ENCODE measurements at regions not wholly inside any gene's neighbourhood (a gene's known extent, or its start where the extent isn't known, plus 50 kb on each side); places are given as distances from the start of the nearest gene placed in this dataset.

GRCh38 chr1:228882771-228883450 lies 147.6 kb downstream of the RHOU start:
- in situ Hi-C loops (cut with HindIII; ENCODE audit: low pct_unique_long_range_greater_than_20kb, low sequenced_read_pairs) (no loop called here), intact Hi-C loops (cut with micrococcal nuclease; ENCODE audit: unreplicated experiment) (no loop called here)
- no TSS peak for BruUV-seq (replicated peaks)
- H3K4me1 ChIP-seq (ENCODE audit: control insufficient read depth, insufficient read depth, low read length), result no peaks in the 10 kb centered on the region
- DNase-seq (ENCODE audit: low read depth, low spot score) (no peak), ATAC-seq (no peak)
- peaks cover 5% of the 10 kb centered on the region; the same call in 1 of the 2 replicates for H3K9me3 ChIP-seq (ENCODE audit: control insufficient read depth, insufficient read depth, low read depth, low read length)
- H3K4me3 ChIP-seq (ENCODE audit: low read depth in 2 of 2, low read length in 2 of 2), result no peak overlapping the region
- no peak overlapping the region for H3K27ac ChIP-seq (ENCODE audit: low read length)
- TF ChIP-seq REST (IDR thresholded peaks at IDR 0.05; ENCODE audit: insufficient read depth in 1 of 2, low read depth in 2 of 2, low read length in 1 of 2) (no peak), POLR2AphosphoS5 (IDR thresholded peaks at IDR 0.05; ENCODE audit: low read depth, low read length) (no peak), TCF7L2 (IDR thresholded peaks at IDR 0.05; ENCODE audit: low read depth, low read length) (no peak), CTCF (IDR thresholded peaks at IDR 0.05) (no peak), SIN3A (IDR thresholded peaks at IDR 0.05; ENCODE audit: borderline replicate concordance, insufficient read depth, low read depth, low read length) (no peak)
- no peaks in the 10 kb centered on the region for H3K36me3 ChIP-seq (ENCODE audit: control insufficient read depth, insufficient read depth, low read length)
- ChIA-PET CTCF (no interaction called here), POLR2A (no interaction called here)
- no peaks in the 10 kb centered on the region for H3K27me3 ChIP-seq (ENCODE audit: control insufficient read depth, insufficient read depth, low read length)

- no peak overlapping the region for H3K4me3 ChIP-seq (ENCODE audit: low read depth in 2 of 2, low read length in 2 of 2)
- peaks cover 5% of the 10 kb centered on the region; the same call in 1 of the 2 replicates for H3K9me3 ChIP-seq (ENCODE audit: control insufficient read depth, insufficient read depth, low read depth, low read length)
- no peak overlapping the region for H3K27ac ChIP-seq (ENCODE audit: low read length)
- ChIA-PET POLR2A (no interaction called here), CTCF (no interaction called here)
- TF ChIP-seq POLR2AphosphoS5 (IDR thresholded peaks at IDR 0.05; ENCODE audit: low read depth, low read length), result no peak
- no peak for TF ChIP-seq CTCF (IDR thresholded peaks at IDR 0.05)
- TF ChIP-seq SIN3A (IDR thresholded peaks at IDR 0.05; ENCODE audit: borderline replicate concordance, insufficient read depth, low read depth, low read length), result no peak
- TF ChIP-seq REST (IDR thresholded peaks at IDR 0.05; ENCODE audit: insufficient read depth in 1 of 2, low read depth in 2 of 2, low read length in 1 of 2), result no peak
- TF ChIP-seq TCF7L2 (IDR thresholded peaks at IDR 0.05; ENCODE audit: low read depth, low read length), result no peak
- H3K36me3 ChIP-seq (ENCODE audit: control insufficient read depth, insufficient read depth, low read length), result no peaks in the 10 kb centered on the region
- BruUV-seq (replicated peaks), result no TSS peak
- DNase-seq (ENCODE audit: low read depth, low spot score) (no peak), ATAC-seq (no peak)
- no peaks in the 10 kb centered on the region for H3K4me1 ChIP-seq (ENCODE audit: control insufficient read depth, insufficient read depth, low read length)
- no peaks in the 10 kb centered on the region for H3K27me3 ChIP-seq (ENCODE audit: control insufficient read depth, insufficient read depth, low read length)
- intact Hi-C loops (cut with micrococcal nuclease; ENCODE audit: unreplicated experiment), result no loop called here
- in situ Hi-C loops (cut with HindIII; ENCODE audit: low pct_unique_long_range_greater_than_20kb, low sequenced_read_pairs), result no loop called here
These were observed 148.3 kb downstream of the RHOU start for GRCh38 chr1:228883535-228883934.

Measured in Panc1 (cell line).